RKO (cell line): ENCODE measurements at regions not wholly inside any gene's neighbourhood (a gene's known extent, or its start where the extent isn't known, plus 50 kb on each side); places are given as distances from the start of the nearest gene placed in this dataset.

ENCODE experiments used
- DNase-seq: peaks from one replicate; pipeline ENCODE4 v3.0.0-alpha.2; 2016; ENCODE audit warnings: low spot score

GRCh38 chr11:70501051-70501901 is 102.9 kb downstream of the CTTN start:
- DNase-seq = no peak

GRCh38 chr11:70501933-70502540 is 103.7 kb downstream of the CTTN start:
- no peak for DNase-seq

GRCh38 chr11:70502677-70503467 is 104.5 kb downstream of the CTTN start:
- DNase-seq = no peak

- no peak for DNase-seq
Observed at GRCh38 chr11:70503468-70504221, 105.3 kb downstream of the CTTN start.

- DNase-seq = no peak
Observed at GRCh38 chr11:70504246-70505020, 106.1 kb downstream of the CTTN start.

- DNase-seq = no peak
Observed at GRCh38 chr11:70505331-70505731, 107.0 kb downstream of the CTTN start.

- DNase-seq = no peak
Observed at GRCh38 chr11:70505761-70506657, 107.7 kb downstream of the CTTN start.

- DNase-seq = no peak
Observed at GRCh38 chr11:70506658-70506970, 108.3 kb downstream of the CTTN start.

GRCh38 chr11:70506986-70507385 is 108.7 kb downstream of the CTTN start:
- DNase-seq = no peak

GRCh38 chr11:70507466-70508230 is 109.3 kb downstream of the CTTN start:
- DNase-seq = no peak

GRCh38 chr11:70508231-70508480 is 109.8 kb downstream of the CTTN start:
- no peak for DNase-seq

GRCh38 chr11:70509476-70509875 is 111.1 kb downstream of the CTTN start:
- DNase-seq = no peak

GRCh38 chr11:70510106-70510505 is 111.8 kb downstream of the CTTN start:
- no peak for DNase-seq

GRCh38 chr11:70510571-70510970 is 112.2 kb downstream of the CTTN start:
- no peak for DNase-seq

- DNase-seq = no peak
Observed at GRCh38 chr11:70511345-70511744, 113.0 kb downstream of the CTTN start.

GRCh38 chr11:70512716-70513115 is 114.4 kb downstream of the CTTN start:
- DNase-seq = no peak

GRCh38 chr11:70517203-70517602 is 118.9 kb downstream of the CTTN start:
- DNase-seq = no peak

GRCh38 chr11:70517988-70518907 is 119.9 kb downstream of the CTTN start:
- DNase-seq = peak; percentile 78

- peak; percentile 74 for DNase-seq
Observed at GRCh38 chr11:70519117-70519516, 120.8 kb downstream of the CTTN start.
